GM21786 (cell line): ENCODE measurements at regions not wholly inside any gene's neighbourhood (a gene's known extent, or its start where the extent isn't known, plus 50 kb on each side); places are given as distances from the start of the nearest gene placed in this dataset.

ENCODE experiments used
- ATAC-seq: cut with Tn5 transposase; IDR thresholded peaks from one replicate; pipeline ENCODE4 v1.9.1; 2021; ENCODE audit not compliant: unreplicated experiment

DNA sequence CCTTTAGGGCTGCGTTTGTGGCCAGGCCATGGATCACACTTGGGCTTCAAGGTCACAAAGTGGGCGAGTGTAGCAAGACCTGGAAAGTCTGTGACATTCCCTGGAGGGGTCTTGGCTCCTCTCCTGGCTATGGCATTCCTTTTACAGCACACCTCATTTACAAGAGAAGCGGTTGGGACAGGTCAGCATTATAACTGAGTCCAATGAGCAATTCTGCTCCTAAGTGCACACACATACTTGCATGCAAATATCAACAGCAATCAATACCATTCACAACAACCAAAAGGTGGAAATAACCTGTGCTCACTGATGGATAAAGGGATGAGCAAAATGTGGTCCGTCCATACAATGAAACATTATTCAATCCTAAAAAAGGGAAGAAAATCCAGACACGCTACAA lies 298.2 kb downstream of the CTTN start:
- ATAC-seq, result no peak

DNA sequence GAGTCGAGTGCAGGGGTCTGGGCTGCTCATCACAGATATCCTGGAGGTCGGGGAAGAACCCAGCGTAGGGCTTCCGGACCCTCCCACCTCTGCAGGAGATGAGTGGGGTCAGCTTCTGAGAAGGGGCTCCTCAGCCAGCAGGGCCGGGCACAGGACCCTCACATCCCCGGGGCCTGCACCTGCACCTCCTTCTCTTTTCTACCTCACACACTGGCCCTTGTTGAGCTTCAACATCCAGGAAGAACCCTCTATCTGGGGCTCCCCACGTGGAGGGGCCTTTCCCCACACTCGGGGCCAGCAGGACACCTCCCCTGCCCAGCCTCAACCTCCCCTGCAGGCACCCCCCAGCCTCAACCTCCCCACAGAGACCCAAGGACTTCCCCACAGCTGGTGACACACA lies 299.4 kb downstream of the CTTN start:
- ATAC-seq, result no peak

DNA sequence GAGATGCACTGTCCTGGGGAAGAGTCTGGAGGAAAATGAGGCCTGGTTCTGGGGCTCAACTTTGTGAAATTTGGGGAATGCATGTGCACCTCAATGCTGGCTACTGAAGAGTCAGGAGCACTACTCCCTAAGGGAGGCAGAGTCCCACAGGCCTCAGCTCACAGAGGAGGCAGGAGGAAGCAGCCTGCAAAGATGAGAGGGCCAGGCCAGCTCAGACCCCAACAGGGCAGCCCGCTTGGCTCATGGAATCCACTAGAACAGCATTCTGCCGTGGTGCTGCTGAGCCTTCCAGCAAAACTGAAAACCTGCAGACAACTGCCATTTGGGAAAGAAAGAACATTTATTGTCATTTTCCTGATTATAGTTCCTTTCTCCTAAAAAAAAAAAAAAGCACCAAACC lies 300.5 kb downstream of the CTTN start:
- ATAC-seq, result no peak

DNA sequence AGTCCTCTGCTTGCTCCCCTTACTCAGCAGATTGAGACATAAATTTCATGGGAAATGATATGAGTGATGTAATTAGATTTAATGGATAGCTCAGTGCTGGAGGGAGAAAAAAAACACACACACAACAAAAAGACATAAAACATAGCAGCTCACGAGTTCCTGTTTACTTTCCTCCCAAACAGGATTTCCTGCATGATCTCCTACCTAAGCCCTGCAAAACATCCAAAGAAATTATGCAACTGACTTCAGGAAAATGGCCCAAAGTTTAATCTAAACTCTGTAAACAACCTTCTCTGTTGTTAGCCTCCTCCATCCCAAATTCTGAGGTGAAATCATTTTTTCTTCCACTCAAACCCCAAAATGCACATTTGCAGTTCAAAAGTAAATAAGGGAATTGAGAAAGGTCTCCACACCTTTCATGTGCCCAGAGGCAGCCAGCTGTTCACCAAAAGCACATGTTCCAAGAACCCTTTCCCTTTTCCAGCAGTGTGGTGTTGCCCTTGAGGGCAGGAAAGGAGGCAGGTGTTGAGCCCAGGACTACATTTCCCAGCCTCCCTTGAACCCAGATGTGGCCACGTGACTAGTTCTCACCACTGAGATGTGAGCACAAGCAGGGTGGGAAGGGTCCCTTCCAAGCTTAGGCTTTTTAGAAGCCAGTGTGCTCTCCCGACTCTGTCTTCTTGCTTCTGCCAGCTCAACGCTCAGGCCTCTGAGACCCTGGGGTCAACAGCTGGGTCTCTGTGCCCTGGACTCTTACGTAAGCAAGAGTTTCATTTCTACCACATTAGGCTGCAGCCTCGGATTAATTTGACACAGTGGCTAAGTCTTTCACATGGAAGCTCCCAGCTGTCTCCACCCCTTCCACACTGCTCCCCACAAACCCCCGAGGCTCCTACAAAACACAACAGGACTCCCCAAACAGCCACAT lies 301.2 kb downstream of the CTTN start:
- ATAC-seq, result no peak

DNA sequence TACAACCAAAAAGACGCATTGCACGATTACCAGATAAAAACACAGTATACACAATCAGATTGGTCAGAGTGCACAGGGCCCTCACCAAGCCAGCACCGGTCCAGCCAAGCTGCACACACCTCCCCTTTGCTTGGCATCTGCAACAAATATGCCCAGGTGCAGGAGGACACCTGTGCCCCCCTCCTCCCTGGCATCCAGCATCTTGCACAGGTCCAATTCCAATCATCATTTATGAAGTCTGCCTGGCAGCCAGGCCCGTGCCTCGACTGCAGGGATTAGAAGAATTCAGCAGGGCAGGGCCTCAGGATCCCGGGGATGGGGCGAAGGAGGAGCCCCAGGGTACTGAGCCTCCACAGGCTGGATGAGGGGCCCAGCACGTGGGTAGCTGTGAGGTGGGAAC lies 302.1 kb downstream of the CTTN start:
- ATAC-seq, result no peak

DNA sequence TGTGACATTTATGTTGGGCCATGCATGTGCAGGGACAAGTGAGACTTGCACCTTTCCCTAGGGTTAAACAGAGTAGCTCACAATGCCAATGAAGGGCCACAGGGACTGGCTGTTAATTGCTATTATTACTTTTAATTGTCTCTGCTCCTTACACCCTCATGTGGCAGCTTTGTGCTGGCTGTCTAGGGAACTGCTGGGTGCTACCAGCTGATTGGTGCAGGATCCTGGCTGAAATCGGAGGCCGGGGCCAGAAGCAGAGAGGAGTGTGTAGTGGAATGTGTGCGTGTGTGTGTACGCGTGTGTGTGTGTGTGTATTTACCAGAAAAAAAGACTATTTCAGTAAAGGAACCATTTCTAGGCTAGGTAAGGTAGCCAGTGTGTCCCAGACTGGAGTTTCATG lies 302.5 kb downstream of the CTTN start:
- no peak for ATAC-seq

DNA sequence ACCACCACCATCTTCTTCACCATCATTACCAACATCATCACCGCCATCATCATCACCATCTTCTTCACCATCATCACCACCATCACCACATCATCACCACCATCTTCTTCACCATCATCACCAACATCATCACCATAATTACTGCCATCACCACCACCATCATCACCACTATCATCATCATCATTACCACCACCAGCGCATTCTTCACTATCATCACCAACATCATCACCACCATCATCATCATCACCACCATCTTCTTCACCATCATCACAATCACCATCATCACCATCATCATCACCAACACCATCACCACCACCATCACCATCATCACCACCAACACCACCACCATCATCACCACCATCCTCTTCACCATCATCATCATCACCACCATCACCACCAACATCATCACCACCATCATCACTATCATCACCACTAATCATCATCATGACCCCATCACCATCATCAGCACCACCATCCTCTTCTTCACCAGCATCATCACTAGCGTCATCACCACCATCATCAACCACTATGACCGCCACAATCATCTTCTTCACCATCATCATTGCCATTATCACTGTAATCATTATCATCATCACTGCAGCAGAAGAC lies 303.8 kb downstream of the CTTN start:
- ATAC-seq, result no peak

DNA sequence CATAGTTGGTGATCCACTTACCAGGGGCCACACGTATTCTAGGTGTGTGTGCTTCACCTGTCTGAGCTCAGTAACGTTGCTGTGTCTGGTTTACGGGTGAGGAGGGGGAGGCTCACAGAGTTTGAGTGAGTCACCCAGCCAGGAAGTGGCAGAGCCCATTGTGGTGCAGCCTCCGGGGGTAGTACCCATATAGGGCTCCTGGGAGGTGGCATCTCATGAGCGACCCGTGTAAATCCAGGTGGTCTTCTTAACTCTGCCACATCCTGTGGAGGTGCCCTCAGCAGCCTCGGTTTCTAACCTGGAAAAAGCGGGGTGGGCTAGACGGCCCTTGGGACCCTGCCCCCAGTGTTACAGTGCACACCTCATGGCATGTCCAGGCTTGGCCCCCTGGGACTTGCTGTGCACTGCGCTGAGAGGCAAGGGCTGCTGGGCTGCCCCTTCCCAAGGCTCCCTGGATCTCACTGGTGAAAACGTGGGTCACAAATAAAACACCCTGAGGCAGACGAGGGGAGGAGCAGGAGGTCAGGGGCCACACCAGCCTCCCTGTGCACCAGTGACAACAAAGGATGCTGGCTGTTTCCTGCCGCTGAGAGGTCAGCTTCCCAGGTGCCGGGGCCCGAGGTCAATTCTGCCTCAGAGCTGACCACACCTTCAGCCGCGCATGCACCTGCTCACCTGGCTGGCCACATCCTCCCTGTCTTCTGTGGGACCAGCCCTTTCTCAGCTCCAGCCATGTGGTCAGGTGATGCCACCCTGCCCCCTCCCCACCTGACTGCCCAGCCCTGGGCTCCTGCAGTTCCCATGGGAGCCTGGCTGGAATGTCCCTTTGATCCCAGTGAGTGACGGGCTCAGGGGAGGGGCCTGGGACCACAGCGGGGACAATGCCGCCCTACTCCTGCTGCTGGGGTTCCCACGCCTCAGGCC lies 305.1 kb downstream of the CTTN start:
- ATAC-seq, result no peak

DNA sequence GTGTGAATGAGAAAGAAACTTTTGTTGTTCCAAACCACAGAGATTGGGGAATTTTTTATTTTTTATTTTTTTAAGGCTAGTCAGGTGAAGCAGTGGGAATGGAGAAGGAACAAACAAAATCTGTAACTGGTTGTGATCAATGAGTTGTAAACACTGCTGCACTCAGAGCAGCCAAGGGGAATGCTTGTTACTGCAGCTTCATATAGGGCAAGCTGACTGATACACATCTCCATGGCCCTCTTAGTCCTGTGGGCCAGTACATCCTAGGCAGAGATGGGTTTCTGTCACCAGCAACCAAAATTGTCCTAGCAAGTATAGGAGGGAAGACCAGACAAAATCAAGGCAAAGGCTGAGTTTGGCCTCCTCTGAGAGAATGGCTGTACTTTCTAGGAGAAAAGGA lies 306.8 kb downstream of the CTTN start:
- no peak for ATAC-seq

DNA sequence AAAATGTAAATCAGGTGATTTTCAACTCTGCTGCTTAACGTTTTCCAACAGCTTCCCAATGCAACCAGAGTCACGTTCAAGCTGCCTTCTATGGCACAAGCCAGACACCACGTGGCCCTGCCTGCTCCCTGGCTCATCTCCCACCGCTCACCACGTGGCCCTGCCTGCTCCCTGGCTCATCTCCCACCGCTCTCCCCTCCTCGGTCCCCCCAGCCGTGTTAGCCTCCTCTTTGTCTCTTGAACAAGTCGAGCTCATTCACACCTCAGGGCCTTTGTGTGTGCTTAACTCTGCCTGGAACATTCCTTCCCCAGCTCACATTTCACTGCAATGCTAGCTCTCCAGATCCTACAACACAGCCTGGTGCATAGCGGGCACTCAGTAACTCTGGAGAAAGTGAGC lies 307.6 kb downstream of the CTTN start:
- no peak for ATAC-seq

DNA sequence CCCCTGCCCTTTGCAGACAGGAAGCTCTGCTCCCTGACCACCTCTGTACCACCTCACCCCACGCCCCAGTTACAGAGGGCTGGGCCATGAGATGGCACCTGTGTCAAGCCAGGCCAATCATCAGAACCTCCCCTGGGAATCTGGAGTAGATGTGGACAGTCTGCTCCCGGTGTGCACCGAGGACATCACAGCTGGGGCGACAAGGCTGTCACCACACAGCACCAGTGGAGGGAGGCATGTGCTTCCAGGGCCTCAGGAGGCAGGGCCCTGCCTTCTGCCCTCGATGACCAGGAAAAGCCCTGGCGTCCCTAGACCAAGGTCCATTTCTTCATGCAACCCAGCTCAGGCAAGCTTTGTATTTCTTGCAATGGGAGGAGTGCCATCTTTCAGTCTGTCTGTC lies 309.5 kb downstream of the CTTN start:
- no peak for ATAC-seq

DNA sequence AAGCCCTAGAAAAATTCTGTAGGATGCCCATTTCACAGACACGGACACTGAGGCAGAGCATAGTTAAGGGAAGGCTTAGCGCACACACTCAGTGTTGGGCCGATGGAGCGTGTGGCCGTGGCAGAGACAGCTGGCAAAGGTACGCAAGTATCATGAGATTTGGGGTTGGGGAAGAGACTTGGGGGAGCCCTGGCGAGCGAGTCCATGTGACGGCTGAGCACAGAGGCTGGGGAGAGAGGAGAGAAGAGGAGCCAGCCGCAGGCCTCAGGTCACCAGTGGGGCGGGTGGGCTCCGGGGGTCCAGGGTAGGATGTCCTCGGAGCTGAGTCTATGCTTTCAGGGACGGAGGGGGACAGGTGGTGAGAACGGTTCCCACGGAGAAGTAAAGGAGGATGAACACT lies 311.3 kb downstream of the CTTN start:
- no peak for ATAC-seq

DNA sequence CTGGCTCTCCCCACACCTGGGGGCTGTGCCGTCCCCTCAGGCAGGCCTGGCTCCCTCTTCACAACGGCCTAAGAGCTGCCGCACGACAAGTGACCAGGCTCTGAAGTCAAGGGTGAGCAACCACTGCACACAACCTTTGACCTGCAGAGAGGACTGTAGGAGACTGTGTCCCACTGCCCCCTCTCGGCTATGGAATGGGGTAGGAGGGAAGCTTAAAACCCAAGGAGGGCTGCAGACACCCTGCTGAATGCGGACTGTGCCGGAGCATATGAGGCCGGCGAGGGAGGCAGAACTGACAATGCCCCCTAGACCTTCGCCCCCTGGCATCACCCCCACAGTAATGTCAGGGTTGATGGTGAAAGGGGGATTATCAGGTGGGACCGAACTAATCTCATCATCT lies 311.9 kb downstream of the CTTN start:
- no peak for ATAC-seq

DNA sequence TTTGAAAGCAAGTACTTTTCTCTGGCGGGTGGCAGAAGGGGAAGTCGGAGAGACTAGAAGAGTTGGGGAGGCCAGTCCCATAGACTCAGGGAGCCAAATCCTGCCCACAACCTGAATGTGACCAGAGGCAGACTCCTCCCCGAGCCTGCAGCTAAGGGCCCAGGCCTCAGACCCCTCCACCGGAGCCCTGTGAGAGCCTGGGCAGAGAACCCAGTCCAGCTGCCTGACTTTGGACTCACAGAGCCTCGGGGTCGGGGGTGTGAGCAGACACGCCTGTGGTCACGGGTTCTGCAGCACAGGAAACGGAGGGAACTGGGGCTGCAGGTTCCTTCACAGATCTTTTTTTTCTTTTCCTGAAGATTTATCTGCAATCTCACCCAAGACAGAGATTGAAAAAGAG lies 312.3 kb downstream of the CTTN start:
- no peak for ATAC-seq

DNA sequence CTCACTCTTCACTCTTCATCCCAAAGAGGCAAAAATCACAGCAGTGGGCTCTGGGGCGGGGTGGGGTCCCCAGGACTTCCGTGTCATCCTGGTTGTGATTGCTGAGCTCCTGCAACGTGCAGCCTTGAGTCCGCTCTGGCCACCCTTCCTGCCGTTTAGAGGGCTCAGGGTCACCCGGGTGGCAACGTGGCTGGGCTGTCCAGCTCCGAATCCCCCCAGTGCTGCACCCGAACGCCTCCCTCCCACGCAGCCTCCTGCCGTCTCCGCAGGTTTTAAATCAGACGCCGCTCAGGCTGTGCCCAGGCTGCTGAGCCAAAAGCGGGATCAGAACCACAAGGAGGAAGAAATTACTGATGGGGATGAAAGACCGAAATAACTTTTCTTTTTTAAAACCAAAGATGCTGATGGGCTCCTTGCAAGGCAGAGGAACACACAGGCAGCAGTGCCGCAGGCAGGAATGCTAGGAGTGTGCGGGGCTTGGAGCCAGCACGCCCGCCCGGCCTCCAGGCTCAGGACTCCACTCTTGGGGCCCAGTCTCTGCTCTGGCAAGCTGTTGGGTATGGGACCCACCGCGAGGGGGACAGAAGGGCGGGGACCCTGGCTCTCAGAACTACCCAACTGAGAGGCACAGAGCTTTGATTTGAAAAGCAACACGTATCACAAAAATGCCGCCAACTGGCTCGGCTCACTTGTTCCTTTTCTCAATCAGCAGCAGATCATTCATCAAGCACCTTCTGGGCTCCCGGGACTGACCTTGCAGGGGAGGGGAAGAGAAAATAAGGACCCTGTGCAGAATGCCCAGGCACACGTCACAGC lies 313.0 kb downstream of the CTTN start:
- ATAC-seq, result no peak

DNA sequence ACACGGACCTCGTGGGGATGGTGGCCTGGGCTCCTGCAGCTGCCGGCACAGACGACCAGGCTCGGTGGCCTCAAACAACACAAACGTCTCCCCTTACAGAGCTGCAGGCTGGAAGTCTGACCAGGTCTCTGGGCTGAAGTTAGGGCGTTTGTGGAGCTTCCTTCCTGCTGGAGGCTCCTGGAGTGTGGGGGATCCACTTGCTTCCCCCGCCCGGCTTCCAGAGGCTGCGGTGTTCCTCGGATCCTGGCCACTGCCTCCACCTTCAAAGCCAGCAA lies 313.5 kb downstream of the CTTN start:
- ATAC-seq, result no peak

DNA sequence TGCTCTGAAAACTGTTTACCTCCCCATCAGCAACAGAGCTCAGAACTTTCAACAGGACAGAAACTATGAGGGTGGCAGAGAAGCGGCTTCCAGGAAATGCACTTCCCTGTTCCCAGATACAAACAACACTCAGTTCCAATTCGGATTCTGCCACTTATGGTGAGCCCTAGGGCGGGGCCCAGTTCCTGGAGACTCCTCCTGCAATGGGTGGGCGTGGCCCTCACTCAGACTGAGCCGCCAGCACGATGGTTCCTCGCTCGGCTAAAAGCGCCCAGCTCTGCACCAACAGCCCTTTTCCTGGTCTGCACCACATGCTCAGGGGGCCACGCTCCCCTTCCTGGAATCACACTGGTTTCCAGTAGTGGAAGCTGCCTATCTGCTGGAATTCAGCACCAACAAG lies 314.1 kb downstream of the CTTN start:
- no peak for ATAC-seq

DNA sequence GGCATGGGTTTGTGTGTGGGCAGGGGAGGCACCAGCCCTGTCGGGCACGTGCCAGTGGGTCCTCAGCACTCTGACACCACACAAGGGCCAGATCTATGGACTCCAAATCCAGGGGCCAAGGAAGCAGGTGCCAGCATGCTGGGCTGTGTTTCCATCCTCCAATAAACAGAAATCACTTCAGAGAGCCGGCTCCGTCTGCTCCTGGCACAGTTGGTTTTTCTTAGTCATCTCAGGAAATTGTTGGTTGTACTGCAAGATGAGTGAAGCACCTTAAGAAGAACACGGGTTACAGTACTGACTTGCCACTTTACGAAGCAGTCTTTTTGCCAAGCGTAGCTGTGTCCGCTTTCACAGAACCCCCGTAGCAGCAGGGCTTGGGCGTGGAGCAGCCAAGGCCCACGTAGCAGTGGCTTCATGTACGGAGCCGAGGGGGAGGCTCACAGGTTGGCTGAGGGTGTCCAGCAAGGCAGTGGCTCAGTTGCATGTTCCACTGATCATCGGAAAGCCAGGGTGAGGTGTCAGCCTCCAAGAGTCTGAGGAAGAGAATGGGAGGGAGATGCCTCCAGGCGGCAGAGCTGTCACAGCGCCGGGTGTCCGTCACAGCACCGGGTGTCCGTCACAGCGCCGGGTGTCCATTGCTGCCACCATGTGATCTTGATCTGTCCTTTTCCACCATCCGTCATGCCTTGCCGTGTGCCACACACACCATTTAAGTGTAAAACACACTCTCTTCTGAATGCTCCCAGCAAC lies 314.9 kb downstream of the CTTN start:
- no peak for ATAC-seq

DNA sequence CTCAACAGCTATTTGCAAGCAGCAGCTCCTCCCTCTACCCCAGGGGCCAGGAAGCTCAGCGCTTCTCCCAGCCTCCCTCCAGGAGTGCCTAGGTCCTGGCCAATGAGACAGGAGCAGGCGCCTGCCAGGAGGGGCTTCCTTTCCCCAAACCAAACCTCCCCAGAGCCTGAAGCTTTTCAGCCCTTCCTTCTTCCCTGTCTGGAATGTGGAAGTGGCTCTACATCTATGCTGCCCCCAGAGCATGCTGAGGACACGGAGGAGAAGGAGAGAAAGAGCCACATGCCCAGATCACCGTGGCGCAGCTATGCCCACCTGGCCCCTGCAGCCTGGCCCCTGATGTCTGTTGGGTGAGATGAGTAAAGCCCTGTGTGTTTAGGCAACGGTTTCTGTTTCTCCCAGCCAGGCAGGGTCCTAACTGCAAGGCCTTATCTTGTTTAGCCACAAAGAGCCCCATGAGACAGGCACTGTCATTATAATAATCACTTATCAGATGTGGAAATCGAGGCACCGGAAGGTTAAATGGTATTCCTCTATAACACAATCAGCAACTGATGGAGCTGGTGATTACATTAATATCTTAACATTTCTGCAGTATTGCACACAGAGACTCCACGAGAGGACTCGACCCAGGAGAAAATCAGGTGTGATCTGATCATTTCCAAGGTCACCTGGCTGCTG lies 315.8 kb downstream of the CTTN start:
- ATAC-seq, result no peak
